GM13977 (cell line): ENCODE measurements at regions not wholly inside any gene's neighbourhood (a gene's known extent, or its start where the extent isn't known, plus 50 kb on each side); places are given as distances from the start of the nearest gene placed in this dataset.

Experiments
- DNase-seq: peaks from one replicate; pipeline ENCODE4 v3.0.0; 2012; ENCODE audit warnings: low spot score
- in situ Hi-C: fragments of 300-500 bp; cut with MboI; formaldehyde crosslinking; loops from one replicate; pipeline ENCODE4 v1.12.0; 2022; ENCODE audit warnings: low sequenced_read_pairs, low pct_unique_long_range_greater_than_20kb, mixed read lengths, inconsistent platforms; ENCODE audit not compliant: unreplicated experiment
- TF ChIP-seq, protein P1 (sequence below): IDR thresholded peaks from 2 replicates; pipeline ENCODE4 v1.5.1; 2012; ENCODE audit warnings: mild to moderate bottlenecking, control low read depth; ENCODE audit not compliant: insufficient read depth; ENCODE audit errors: extremely low read depth, missing control alignments

DNA sequence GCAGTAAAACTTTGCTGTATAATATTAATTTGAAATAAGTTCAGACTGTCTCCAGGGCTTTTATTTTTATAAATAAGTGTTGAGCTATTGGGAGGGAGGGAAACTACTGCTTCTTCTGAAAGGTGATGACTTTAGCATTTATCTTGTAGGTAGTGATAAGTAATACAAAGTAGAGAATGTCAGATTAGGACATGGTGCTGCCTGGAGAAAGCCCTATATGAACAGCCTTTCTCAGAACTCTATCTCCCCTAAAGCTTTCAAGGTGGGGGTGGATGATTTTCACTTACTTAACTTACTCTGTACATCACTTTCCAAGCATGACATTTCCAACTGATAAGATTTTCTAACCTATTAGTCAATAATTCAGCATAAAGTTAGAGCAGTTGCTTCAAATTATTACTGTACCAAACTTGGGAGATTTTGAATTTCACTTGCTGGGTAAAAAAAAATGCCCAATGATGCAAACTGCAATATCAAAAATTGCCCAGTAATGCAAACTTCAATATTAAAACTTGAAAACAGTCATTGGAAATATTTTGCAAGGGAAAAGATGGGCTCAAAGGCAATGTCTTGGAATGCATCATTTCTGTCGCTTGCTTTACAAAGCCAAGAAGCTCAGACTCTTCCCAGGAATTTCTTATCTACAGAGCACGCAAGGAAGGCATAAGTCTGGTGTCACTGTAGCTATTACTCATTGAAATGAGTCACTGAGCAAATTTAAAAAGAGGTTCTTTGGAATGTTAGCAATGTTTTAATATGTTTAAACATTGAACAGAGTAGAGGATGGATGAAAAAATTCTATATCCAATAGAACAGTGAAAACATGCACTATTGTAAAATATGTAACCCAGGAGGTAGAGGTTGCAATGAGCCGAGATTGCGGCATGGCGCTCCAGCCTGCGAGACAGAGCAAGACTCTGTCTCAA lies 569.5 kb downstream of the PSAT1 start:
- in situ Hi-C loops: no loop called here

DNA sequence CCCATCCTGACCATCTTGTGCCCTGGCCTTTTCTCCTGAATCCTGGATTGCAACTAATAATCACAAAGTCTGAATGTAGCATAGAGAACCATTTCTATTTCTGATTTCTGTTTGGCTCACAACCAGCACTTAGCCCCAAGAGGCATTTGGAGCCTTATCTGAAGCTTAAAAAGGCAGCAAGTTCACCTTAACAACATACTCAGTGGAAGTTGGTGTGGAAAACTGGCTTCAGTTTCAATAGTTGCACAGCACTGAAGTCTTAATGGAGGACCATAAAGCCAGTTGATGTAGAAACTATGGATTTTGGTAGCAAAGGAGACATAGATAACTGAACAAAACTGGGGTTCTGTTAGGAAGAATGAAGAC lies 574.1 kb downstream of the PSAT1 start:
- DNase-seq: no peak
- in situ Hi-C loops: no loop called here
- TF ChIP-seq, protein P1, sequence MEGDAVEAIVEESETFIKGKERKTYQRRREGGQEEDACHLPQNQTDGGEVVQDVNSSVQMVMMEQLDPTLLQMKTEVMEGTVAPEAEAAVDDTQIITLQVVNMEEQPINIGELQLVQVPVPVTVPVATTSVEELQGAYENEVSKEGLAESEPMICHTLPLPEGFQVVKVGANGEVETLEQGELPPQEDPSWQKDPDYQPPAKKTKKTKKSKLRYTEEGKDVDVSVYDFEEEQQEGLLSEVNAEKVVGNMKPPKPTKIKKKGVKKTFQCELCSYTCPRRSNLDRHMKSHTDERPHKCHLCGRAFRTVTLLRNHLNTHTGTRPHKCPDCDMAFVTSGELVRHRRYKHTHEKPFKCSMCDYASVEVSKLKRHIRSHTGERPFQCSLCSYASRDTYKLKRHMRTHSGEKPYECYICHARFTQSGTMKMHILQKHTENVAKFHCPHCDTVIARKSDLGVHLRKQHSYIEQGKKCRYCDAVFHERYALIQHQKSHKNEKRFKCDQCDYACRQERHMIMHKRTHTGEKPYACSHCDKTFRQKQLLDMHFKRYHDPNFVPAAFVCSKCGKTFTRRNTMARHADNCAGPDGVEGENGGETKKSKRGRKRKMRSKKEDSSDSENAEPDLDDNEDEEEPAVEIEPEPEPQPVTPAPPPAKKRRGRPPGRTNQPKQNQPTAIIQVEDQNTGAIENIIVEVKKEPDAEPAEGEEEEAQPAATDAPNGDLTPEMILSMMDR: no peak

More for the DNA sequence above, 569.5 kb downstream of the PSAT1 start:
- TF ChIP-seq, protein P1: no peak
- DNase-seq: no peak

DNA sequence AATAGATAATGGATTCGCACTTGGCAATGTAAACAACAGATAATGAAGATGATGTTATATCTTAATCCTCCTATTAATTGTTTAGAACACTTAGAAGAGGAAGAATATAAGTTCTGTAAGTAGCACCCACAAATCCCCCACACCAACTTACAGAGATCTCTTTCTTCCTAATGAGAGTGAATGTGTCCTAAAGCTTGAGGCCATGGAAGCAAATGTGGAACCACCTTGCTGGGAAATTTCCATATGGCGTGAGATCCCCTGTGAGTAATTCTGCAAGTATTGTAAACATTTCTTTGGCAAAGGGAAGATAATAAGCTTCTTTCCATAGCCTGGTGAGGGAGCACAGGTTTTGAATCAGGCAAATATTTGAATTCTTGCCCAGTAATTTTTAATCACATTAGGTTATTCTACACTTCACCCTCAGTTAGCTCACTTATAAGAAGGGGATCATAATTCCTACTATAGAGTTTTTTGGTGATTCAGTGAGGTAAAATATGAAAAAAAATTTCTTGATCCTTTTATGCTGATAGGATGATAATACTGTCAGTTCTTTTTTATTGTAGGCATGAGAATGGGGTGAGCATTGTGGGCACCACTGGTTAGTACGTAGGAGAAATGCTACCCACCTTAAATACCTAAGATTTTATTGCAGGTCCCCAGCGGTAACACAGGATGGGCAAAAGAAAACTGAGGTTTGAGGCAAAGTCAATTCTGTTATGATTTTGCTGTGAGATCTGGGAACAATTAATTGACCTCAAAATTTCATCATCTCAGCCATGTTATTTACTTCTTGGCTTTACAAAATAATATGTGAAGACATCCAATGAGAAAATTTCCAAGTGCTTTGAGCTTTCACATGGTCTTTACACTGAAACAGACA lies 574.8 kb downstream of the PSAT1 start:
- in situ Hi-C loops: no loop called here
- DNase-seq: no peak
- TF ChIP-seq, protein P1: no peak

DNA sequence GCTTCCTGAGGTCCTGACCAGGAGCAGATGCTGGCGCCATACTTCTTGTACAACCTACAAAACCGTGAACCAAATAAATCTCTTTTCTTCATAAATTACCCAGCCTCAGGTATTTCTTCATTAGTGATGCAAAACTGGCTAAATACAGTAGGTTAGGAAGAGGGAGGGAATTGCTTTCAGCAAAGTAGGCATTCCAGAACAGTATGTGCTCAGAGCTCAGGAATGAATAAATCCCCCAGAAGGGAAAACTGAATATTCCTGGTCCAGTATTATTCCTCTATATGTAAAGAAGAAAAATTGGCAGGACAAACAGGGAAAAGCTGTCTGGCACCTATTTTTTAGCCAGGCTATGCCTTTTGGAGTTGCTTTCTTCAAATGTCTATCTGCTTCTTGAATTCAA lies 577.1 kb downstream of the PSAT1 start:
- TF ChIP-seq, protein P1: no peak
- DNase-seq: no peak
- in situ Hi-C loops: no loop called here

DNA sequence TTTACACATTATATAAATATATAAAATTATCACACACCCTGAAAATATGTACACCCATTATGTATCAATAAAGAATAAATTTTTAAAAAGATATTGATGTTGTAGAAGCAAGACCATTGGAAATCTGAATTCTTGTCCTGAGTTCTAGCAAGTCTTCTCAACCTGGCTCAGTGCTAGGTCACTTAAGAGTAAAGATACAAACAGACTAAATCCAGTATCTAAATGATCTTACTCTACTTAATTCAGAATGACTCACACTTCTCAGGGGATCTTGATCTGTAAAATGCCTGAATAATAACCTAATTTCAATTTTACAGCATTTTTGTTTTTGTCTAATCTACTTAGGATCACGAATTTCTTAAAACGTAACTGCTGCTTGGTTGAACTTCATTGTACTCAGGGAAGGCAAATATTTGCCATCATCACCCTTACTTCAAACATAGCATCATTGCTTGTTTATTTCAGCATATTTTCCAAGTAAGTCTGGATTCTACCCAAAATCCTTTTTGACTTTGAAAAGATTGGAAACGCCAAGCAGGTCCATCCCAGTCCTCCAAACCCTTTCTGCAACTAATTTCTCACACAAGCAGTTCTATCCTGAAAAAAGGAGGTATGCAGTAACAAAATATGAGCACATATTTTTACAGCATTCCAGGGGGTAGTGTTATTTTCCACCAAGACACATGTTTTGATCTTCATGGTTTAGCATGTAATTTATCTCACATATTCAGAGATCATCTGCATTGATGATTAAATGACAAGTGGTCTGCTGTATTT lies 582.6 kb downstream of the PSAT1 start:
- no peak for DNase-seq
- TF ChIP-seq, protein P1: no peak
- in situ Hi-C loops: no loop called here

DNA sequence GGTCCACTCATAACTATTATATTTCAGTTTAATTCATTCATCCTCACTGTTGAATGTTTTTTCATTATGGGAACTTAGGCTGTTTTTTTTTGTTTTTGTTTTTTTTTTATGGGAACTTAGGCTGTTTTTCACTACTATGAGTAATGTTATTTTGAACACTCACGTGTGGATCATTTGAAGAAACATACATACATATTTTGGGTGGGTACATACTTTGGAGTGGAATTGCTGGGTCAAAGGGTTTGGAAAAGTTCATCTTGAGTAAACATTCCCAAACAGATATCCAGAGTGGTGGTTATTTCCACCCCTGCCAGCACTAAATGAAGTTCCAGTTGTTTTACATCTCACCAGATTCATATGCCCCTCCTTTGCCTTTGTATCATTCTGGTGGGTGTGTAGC lies 584.4 kb downstream of the PSAT1 start:
- TF ChIP-seq, protein P1: no peak
- no peak for DNase-seq
- in situ Hi-C loops: no loop called here
